HG03135 (cell line): ENCODE measurements at regions not wholly inside any gene's neighbourhood (a gene's known extent, or its start where the extent isn't known, plus 50 kb on each side); places are given as distances from the start of the nearest gene placed in this dataset.
"Not testable (repeated sequence)": the region's sequence is repeated elsewhere in the genome, so short reads cannot be mapped to it uniquely, and the experiment has no call there.

Experiments used
- ATAC-seq: cut with Tn5 transposase; IDR thresholded peaks from one replicate; pipeline ENCODE4 v1.9.1; 2021; ENCODE audit warnings: mild to moderate bottlenecking, moderate library complexity; ENCODE audit not compliant: unreplicated experiment

DNA sequence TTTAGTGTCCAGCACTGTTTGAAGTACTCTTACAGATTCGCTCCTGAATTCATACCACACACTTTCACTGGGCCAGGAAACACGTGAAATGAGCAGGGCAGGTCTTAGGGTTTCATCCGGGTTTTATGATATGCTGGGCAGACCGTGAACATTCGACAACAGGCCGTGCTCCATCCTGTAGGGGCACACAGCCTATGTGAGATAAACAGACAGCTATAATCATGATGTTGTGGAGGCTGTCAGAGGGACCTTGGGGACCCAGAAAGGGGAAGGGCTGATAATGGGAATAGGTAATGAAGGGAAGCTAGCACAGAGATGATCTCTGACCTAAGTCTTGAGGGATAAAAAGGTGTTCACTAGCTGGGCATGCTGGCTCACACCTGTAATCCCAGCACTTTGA is 110.4 kb downstream of the RIN2 start:
- no peak for ATAC-seq

- ATAC-seq, result no peak
Observed at GRCh38 chr20:19872001-19872400, 113.9 kb downstream of the RIN2 start.

DNA sequence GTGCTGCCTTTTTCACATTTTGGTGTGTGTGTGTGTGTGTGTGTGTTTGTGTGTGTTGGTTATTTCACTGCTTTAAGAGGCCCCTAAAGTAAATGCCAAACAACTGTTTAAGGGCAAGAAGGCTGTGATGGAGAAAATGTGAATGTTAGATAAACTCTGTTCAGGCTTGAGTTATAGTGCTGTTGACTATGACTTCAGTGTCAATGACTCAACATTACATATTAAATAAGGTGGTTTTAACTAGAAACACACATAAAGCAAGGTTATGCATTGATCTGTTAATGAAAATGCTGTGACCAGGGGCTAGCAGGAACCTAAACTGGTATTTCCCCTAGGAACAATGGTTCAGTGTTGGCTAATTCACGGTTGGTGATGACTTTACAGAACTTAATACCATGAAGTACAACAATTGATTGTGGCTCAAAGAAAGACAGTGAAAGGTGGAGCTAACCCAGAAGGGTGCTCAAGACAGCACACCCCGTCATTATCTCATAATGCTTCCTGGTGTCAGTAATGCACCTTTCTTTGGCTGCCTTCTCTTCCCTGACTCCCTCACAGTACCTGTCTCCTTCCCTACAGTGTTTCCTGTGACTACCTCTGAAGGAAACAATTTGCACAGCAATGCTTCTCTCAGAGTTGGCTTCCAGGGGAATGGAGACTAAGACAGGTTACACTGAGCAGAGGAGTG is 116.1 kb downstream of the RIN2 start:
- ATAC-seq, result no peak

DNA sequence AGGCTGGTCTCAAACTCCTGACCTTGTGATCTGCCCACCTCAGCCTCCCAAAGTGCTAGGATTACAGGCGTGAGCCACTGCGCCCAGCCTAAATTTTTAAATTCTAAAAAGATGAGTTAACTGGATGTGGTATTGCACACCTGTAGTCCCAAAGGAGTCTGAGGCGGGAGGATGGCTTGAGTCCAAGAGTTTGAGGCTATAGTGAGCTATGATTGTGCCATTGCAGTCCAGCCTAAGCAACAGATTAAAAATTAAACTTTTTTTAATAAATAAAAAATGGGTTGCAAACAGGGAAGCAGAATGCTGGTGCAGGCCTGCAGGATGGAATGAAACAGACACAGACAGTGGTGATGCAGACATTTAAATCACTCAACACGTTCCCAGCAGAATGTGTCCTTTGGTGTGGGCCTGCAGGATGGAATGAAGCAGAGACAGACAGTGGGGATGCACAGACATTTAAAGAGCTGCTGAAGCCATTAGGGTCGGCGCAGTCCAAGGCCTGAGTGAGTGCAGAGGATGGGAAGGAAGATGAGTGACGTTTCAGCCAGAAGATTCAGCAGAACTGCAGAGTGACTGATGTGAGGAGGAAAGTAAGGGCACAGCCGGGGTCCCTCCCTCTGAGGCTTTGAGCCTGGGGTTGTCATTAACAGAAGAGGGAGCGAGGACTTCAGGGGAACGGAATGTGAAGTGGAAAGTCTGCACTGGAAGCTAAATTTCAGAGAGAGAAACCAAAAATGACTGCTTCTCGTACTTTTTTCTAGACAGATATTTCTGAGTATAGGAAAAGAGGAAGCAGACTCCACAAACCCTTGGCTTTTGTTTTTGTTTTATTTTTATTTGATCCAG is 117.5 kb downstream of the RIN2 start:
- no peak for ATAC-seq

DNA sequence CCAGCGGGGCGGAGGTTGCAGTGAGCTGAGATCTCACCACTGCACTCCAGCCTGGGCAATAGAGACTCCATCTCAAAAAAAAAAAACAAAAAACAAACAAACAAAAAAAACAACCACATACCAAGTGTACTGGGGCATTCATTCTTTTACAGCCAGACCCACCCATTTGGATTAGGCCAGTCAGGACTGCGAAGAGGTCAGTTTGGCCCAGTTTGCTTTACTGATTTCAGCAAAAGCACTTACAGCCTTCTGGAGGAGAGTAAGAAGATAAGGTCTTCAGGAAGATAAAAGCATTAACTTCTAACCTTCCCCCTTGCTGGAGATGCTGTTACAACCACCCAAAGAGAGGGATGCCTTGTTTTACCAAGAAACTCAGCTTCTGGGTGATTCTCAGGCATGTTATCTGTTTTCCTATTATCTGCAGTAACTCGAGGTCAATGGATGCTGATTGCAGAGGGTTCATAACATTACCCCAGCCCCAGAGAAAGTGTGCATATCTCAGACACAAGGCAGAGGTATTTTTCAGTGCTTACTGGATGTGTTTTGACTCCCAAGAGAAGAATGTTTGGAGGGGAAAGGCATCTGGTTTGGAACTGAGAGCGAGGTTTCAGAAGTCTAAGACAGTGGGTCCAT is 118.9 kb downstream of the RIN2 start:
- ATAC-seq, result no peak

DNA sequence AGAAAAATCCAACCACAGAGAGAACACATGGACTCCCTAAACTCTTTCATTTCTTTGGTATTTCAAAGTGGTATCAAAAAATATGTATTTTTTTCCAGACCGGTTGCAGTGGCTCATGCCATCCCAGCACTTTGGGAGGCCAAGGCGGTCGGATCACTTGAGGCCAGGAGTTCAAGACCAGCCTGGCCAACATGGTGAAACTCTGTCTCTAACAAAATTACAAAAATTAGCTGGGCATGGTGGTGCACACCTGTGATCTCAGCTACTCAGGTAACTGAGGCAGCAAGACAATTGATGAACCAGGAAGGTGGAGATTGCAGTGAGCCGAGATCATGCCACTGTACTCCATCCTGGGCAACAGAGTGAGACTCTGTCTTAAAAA is 121.8 kb downstream of the RIN2 start:
- not testable (repeated sequence) for ATAC-seq

GRCh38 chr20:19880256-19881079 is 122.4 kb downstream of the RIN2 start:
- ATAC-seq, result no peak

- ATAC-seq, result no peak
Observed at GRCh38 chr20:19881080-19881840, 123.2 kb downstream of the RIN2 start.

DNA sequence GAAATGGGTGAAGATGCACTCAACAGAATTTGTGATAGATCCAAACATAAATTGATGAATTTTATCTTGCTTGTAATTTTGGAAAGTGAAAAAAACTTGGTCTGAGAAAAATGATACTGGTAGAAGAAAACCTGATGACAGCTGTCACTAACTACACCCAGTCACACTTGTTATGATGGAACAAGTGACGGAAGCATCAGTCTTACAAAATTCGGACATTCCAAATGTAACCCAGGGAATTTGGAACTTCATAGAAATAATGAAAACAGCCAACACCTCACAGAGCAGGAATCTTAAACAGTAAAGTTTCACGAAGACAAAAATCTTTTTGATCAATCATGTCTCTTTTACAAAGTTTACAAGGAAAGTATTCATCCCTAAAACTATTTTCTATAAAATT is 123.9 kb downstream of the RIN2 start:
- no peak for ATAC-seq

DNA sequence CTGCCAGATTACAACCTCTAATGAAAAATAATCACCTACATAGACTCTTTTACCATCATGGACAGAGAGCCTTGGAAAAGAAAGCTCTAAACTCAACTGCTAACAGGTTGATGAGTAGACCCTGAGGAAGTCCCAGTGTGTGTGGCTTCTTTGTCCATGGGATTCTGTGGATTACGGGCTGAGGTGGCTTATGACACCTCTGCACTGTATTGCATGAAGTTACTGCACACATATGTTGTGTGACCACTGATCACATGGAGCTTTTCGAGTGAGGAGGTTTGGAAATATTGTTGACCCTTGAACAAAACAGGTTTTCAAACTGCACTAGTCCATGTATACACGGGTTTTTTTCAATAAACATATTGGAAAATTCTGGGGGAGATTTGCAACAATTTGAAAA is 124.4 kb downstream of the RIN2 start:
- no peak for ATAC-seq

GRCh38 chr20:19883501-19883900 is 125.4 kb downstream of the RIN2 start:
- ATAC-seq, result no peak

DNA sequence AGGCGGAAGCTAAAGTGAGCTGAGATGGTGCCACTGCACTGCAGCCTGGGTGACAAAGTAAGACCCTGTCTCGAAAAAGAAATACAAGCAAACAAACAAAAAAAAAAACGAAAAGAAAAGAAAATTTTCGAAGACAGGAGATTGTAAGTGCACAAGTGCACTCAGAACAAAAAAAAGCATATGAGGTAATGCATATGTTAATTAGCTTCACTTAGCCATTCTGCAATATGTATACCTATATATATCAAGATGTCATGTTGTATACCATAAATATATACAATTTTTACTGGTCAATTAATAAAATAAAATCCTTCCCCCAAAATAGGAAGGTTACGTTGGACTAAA is 127.5 kb downstream of the RIN2 start:
- no peak for ATAC-seq

DNA sequence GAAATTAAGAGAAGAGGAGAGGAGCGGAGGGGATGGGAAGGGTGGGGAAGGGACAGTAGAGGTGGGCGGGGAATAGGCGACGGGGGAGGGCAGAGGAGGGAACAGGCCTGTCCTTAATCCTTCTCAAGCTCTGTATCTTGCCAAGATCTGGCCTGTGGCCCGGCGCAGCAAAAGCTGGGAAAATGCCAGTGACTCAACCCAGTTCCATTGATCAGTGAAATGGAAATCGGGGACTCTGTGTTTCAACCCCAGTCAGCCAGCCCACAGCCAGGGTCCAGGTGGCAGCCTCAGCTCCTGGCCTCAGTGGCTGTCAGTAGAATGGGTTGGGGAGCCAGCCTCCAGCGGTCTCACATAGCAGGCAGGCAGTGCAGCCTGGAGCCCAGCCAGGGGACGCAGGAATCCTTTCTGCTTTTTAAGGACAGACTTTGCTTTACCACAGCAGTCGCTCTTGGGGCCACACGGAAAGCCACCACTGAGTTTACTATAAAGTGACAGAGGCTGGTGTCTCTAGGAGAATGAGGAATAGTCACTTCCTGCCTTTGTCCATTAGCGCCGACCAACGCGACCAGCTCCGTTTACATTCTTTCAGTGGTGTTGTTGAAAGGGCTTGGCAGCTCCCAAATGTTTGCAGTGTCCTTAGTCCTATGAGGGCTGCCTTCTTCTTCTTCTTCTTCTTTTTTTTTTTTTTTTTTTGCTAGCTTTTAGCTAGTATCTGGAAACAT is 128.0 kb downstream of the RIN2 start:
- no peak for ATAC-seq

DNA sequence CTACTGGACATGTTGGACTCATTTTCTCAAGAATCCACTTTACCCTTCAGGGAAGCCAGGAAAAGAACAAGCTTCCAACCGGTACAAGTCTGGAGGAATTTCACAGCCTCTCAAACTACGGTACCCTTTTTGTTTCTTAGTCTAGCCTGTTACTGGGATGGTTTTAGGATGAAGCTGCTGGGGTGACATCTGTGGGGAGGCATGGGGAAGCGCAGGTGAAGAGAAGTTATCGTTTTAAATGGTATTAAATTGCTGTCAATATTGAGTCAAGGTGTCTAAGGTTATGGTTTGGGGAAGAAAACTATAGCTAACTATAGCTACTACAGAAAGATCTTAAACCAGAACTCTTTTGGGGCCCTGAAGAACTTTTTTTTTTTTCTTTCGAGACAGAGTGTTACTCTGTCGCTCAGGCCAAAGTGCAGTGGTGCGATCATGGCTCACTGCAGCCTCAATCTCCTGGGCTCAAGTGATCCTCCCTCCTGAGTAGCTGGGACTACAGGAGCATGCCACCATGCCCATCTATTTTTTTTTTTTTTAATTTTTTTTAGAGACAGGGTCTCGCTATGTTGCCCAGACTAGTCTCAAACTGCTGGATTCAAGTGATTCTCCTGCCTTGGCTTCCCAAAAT is 128.7 kb downstream of the RIN2 start:
- no peak for ATAC-seq

DNA sequence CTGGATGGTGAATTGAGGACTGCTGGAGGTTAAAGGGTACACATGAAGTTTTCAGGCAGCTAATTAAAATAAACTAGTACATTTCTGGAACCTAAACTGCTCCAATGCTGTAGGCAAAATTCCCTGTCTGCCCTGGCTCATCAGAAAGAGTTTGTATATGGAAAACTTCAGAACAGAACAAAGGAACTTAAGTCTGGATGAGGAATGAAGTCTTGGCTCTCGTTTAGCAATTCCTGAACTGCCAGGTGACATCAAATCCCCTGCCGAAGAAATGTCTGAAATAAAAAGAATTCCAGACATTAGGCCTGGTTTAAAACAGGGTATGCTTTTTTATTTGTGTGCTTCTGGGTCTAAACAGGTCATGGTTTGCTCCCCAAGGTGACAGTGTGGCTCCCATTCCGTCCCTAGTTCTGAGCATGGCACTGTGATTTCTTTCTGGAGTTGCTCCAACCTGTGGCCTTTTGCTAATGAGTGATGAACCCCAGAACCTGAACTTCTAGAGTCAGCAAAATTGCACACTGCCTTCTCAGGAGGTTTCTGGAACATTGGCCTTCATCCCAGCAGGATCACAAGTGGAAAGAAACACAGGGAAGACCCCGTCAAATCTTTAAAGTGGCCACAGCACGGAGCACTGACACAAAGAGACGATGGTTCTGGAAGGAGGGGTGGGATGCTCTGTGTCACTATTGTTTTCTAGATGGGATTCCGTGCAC is 129.4 kb upstream of the NAA20 start:
- ATAC-seq, result no peak

GRCh38 chr20:19888269-19888671 is 128.9 kb upstream of the NAA20 start:
- no peak for ATAC-seq

GRCh38 chr20:19889011-19889953 is 127.9 kb upstream of the NAA20 start:
- no peak for ATAC-seq
